GM20431 (cell line): ENCODE measurements at regions not wholly inside any gene's neighbourhood (a gene's known extent, or its start where the extent isn't known, plus 50 kb on each side); places are given as distances from the start of the nearest gene placed in this dataset.

ENCODE experiments used
- in situ Hi-C: fragments of 300-500 bp; cut with MseI, MboI; formaldehyde crosslinking; loops from one replicate; pipeline ENCODE4 v1.15.0; 2020; ENCODE audit warnings: low sequenced_read_pairs; ENCODE audit not compliant: unreplicated experiment

GRCh38 chr12:4857472-4858291 lies 52.0 kb upstream of the KCNA1 start:
- in situ Hi-C loops = no loop called here

GRCh38 chr12:4858386-4858785 lies 51.3 kb upstream of the KCNA1 start:
- in situ Hi-C loops = no loop called here

GRCh38 chr12:4859478-4860210 lies 50.1 kb upstream of the KCNA1 start:
- in situ Hi-C loops = loop anchor here (10.0 kb wide), 2 partner anchors 145 to 225 kb away; no protein-coding TSS in a partner anchor
